A549 (cell line): ENCODE measurements at regions not wholly inside any gene's neighbourhood (a gene's known extent, or its start where the extent isn't known, plus 50 kb on each side); places are given as distances from the start of the nearest gene placed in this dataset.

Experiments used
- CTCF ChIP-seq: fragments of >200 bp; sonication (Bioruptor Twin); formaldehyde crosslinking; IDR thresholded peaks from 3 replicates; pipeline ENCODE4 v1.5.1; 2016
- ESRRA ChIP-seq: fragments of 150-350 bp; IDR thresholded peaks from 2 replicates; pipeline ENCODE4 v1.6.1; 2014; ENCODE audit warnings: mild to moderate bottlenecking, low read length, borderline replicate concordance
- FOSB ChIP-seq: fragments of 250-450 bp; sonication (Bioruptor Pico); IDR thresholded peaks from 2 replicates; pipeline ENCODE4 v1.5.0; 2020; ENCODE audit warnings: mild to moderate bottlenecking, moderate library complexity
- FOSL2 ChIP-seq, 2 experiments: fragments of 450-650 bp in 1 of 2; fragments of >200 bp in 1 of 2; sonication (Bioruptor Twin) in 1 of 2; formaldehyde crosslinking; IDR thresholded peaks; 2 replicates each; pipeline versions ENCODE4 v1.5.0 to v1.6.1; 2016 to 2020; ENCODE audit warnings: mild to moderate bottlenecking in 1 of 2, moderate library complexity in 1 of 2
- KDM5A ChIP-seq: fragments of 200-600 bp; sonication (generic); IDR thresholded peaks from 2 replicates; pipeline ENCODE4 v1.6.1; 2016; ENCODE audit warnings: antibody characterized with exemption, mild to moderate bottlenecking
- MAX ChIP-seq: IDR thresholded peaks from 2 replicates; pipeline ENCODE4 v1.6.1; 2012
- NPAS2 ChIP-seq: fragments of 250-450 bp; sonication (Bioruptor Pico); IDR thresholded peaks from 2 replicates; pipeline ENCODE4 v1.8.0; 2022; ENCODE audit warnings: mild to moderate bottlenecking, moderate library complexity, borderline replicate concordance
- RAD21 ChIP-seq, 2 experiments: fragments of >200 bp in 1 of 2; sonication (Bioruptor Twin) in 1 of 2; formaldehyde crosslinking in 1 of 2; IDR thresholded peaks in 1 of 2; conservative IDR thresholded peaks in 1 of 2; 2 replicates in 1 of 2; 3 replicates in 1 of 2; pipeline ENCODE4 v1.6.1; 2012 to 2018; ENCODE audit warnings: inconsistent platforms in 1 of 2
- REST ChIP-seq: fragments of 200-600 bp; sonication (generic); IDR thresholded peaks from 2 replicates; pipeline ENCODE4 v1.6.1; 2016; ENCODE audit warnings: antibody characterized with exemption, mild to moderate bottlenecking, moderate library complexity
- RFX5 ChIP-seq: fragments of 450-650 bp; IDR thresholded peaks from 2 replicates; pipeline ENCODE4 v1.7.1; 2014; ENCODE audit warnings: antibody characterized with exemption, mild to moderate bottlenecking, moderate library complexity

GRCh38 chr18:73715210-73715670, 432.4 kb downstream of the FBXO15 start:
- no peak for TF ChIP-seq CTCF
- no peak for TF ChIP-seq REST
- TF ChIP-seq ESRRA: no peak
- no peak for TF ChIP-seq FOSB (CRISPR knock-in tag)
- no peak for TF ChIP-seq RFX5
- TF ChIP-seq KDM5A: no peak
- TF ChIP-seq FOSL2 (IDR thresholded peaks at IDR 0.05): no peak
- no peak for TF ChIP-seq FOSL2 (CRISPR knock-in tag; IDR thresholded peaks at IDR 0.05)
- no peak for TF ChIP-seq RAD21 (conservative IDR thresholded peaks at IDR 0.05 in 1 of 2, IDR thresholded peaks at IDR 0.05 in 1 of 2)
- TF ChIP-seq MAX: no peak
- TF ChIP-seq NPAS2 (CRISPR knock-in tag): no peak
